PC-9 (cell line): ENCODE measurements at regions not wholly inside any gene's neighbourhood (a gene's known extent, or its start where the extent isn't known, plus 50 kb on each side); places are given as distances from the start of the nearest gene placed in this dataset.

Source experiments
- BruUV-seq: library from RNA; stranded (reverse); fragments of 400-500 nt; replicated peaks from 2 replicates; lab custom pipeline; 2021; lab: Mats Ljungman, UMichigan
- CTCF ChIA-PET: fragments of 300-600 bp; sonication (Branson Sonifier 250); formaldehyde crosslinking; loops from one replicate; lab custom pipeline; 2022; ENCODE audit warnings: antibody characterized with exemption; lab: Charles Lee
- POLR2A ChIA-PET: fragments of 300-600 bp; sonication (Branson Sonifier 250); formaldehyde crosslinking; loops from one replicate; lab custom pipeline; 2022; ENCODE audit warnings: antibody characterized with exemption; ENCODE audit not compliant: unreplicated experiment; lab: Charles Lee
- DNase-seq, 2 experiments: peaks; one replicate each; pipeline versions ENCODE4 v3.0.0 to v3.0.0-alpha.2; 2015 to 2022; ENCODE audit warnings: mixed read lengths in 1 of 2
- H2AFZ ChIP-seq: fragments of 200-600 bp; sonication (generic); 2 replicates; pipeline ENCODE4 v1.8.1; 2017; ENCODE audit warnings: antibody characterized with exemption
- H3F3A ChIP-seq: fragments of 200-600 bp; sonication (generic); 2 replicates; pipeline ENCODE4 v1.8.1; 2017; ENCODE audit warnings: antibody characterized with exemption, mild to moderate bottlenecking, low read depth; ENCODE audit not compliant: insufficient read depth
- H3K27ac ChIP-seq: fragments of 200-600 bp; sonication (generic); 2 replicates; pipeline ENCODE4 v1.6.1; 2016; ENCODE audit warnings: mixed run types
- H3K27me3 ChIP-seq: fragments of 200-600 bp; sonication (generic); 2 replicates; pipeline ENCODE4 v1.6.1; 2016; ENCODE audit warnings: low read depth, mixed run types; ENCODE audit not compliant: insufficient read depth
- H3K36me3 ChIP-seq: fragments of 200-600 bp; sonication (generic); 2 replicates; pipeline ENCODE4 v1.6.1; 2016; ENCODE audit warnings: low read depth, mixed run types
- H3K4me1 ChIP-seq: fragments of 200-600 bp; sonication (generic); replicated peaks from 2 replicates; pipeline ENCODE4 v1.6.1; 2016; ENCODE audit warnings: mixed run types; ENCODE audit not compliant: insufficient read depth
- H3K4me2 ChIP-seq: fragments of 200-600 bp; sonication (generic); 2 replicates; pipeline ENCODE4 v1.6.1; 2017; ENCODE audit warnings: mixed run types
- H3K4me3 ChIP-seq: fragments of 200-600 bp; sonication (generic); 2 replicates; pipeline ENCODE4 v1.6.1; 2016; ENCODE audit warnings: mixed run types
- H3K79me2 ChIP-seq: fragments of 200-600 bp; sonication (generic); 2 replicates; pipeline ENCODE4 v1.6.1; 2017; ENCODE audit warnings: low read depth, mixed run types
- H3K9me2 ChIP-seq: fragments of 200-600 bp; sonication (generic); 2 replicates; pipeline ENCODE4 v1.8.1; 2017; ENCODE audit warnings: mild to moderate bottlenecking; ENCODE audit not compliant: insufficient read depth
- H3K9me3 ChIP-seq: fragments of 200-600 bp; sonication (generic); 2 replicates; pipeline ENCODE4 v1.8.1; 2016; ENCODE audit warnings: low read depth; ENCODE audit not compliant: insufficient read depth
- H4K20me1 ChIP-seq: fragments of 200-600 bp; sonication (generic); 2 replicates; pipeline ENCODE4 v1.8.1; 2017; ENCODE audit not compliant: insufficient read depth
- CTCF ChIP-seq: fragments of 200-600 bp; sonication (generic); conservative IDR thresholded peaks from 2 replicates; pipeline ENCODE4 v1.6.1; 2017; ENCODE audit warnings: mixed run types, antibody characterized with exemption, mild to moderate bottlenecking, moderate library complexity
- EZH2 ChIP-seq: fragments of 200-600 bp; sonication (generic); IDR thresholded peaks from 2 replicates; pipeline ENCODE4 v1.8.0; 2017; ENCODE audit warnings: antibody characterized with exemption, low read depth
- intact Hi-C: fragments of 100-400 bp; cut with micrococcal nuclease; formaldehyde crosslinking; loops from one replicate; pipeline ENCODE4 v1.10.0; 2022; ENCODE audit not compliant: unreplicated experiment

GRCh38 chr13:97564956-97565355 is 131.0 kb downstream of the RAP2A start:
- no peaks in the 10 kb centered on the region for H3K9me2 ChIP-seq
- TF ChIP-seq CTCF, result no peak
- no peak for TF ChIP-seq EZH2
- no peak overlapping the region for H2AFZ ChIP-seq
- H3K27ac ChIP-seq, result no peak overlapping the region
- H3K4me1 ChIP-seq, result peaks cover 23% of the 10 kb centered on the region
- H3K4me3 ChIP-seq, result no peak overlapping the region
- intact Hi-C loops, result loop anchor here (10.0 kb wide), 2 partner anchors 240 to 340 kb away; partner anchors contain the start of gene MBNL2
- DNase-seq, result no peak
- H4K20me1 ChIP-seq, result no peaks in the 10 kb centered on the region
- peaks cover 17% of the 10 kb centered on the region; the same call in 1 of the 2 replicates for H3F3A ChIP-seq
- no TSS peak for BruUV-seq
- H3K79me2 ChIP-seq, result no peaks in the 10 kb centered on the region
- POLR2A ChIA-PET, result no interaction called here
- H3K9me3 ChIP-seq, result no peaks in the 10 kb centered on the region
- no peaks in the 10 kb centered on the region for H3K27me3 ChIP-seq
- no peaks in the 10 kb centered on the region for H3K36me3 ChIP-seq
- CTCF ChIA-PET, result no interaction called here
- H3K4me2 ChIP-seq, result no peak overlapping the region

GRCh38 chr13:97565906-97566305 is 131.9 kb downstream of the RAP2A start:
- Histone ChIP-seq H3K9me2 (no peaks in the 10 kb centered on the region), H3K9me3 (no peaks in the 10 kb centered on the region), H3K79me2 (no peaks in the 10 kb centered on the region), H3K27me3 (no peaks in the 10 kb centered on the region), H4K20me1 (no peaks in the 10 kb centered on the region), H3K4me1 (peaks cover 23% of the 10 kb centered on the region), H3K27ac (no peak overlapping the region), H3K4me2 (no peak overlapping the region), H3F3A (peaks cover 17% of the 10 kb centered on the region; the same call in 1 of the 2 replicates), H3K4me3 (no peak overlapping the region), H3K36me3 (no peaks in the 10 kb centered on the region), H2AFZ (no peak overlapping the region)
- CTCF ChIA-PET, result no interaction called here
- POLR2A ChIA-PET, result no interaction called here
- TF ChIP-seq EZH2, result no peak
- TF ChIP-seq CTCF, result no peak
- BruUV-seq, result no TSS peak
- no peak for DNase-seq
- intact Hi-C loops, result loop anchor here (10.0 kb wide), 2 partner anchors 239 to 341 kb away; partner anchors contain the start of gene MBNL2

DNA sequence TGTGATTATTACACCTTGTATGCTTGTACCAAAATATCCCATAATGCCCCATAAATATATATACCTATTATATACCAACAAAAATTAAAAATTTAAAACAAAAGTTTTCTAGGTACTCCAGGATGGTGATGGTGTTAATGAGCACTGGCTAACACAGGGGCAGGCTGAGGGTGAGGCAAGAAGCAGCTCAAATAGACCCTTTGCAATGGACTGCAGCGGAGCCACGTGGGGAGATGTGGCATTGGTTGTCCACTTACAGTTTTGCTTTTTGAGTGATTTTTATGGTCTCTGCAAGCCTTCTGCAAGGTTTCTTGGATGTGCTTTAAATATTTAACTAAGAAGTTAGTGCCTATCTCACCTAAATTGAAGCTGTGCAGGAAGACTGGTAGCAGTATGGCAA is 132.9 kb downstream of the RAP2A start:
- BruUV-seq, result no TSS peak
- H3K27ac ChIP-seq, result no peak overlapping the region
- no peaks in the 10 kb centered on the region for H3K36me3 ChIP-seq
- H2AFZ ChIP-seq, result no peak overlapping the region
- ChIA-PET POLR2A (no interaction called here), CTCF (no interaction called here)
- no peaks in the 10 kb centered on the region for H3K27me3 ChIP-seq
- H3K9me3 ChIP-seq, result no peaks in the 10 kb centered on the region
- intact Hi-C loops, result loop anchor here (10.0 kb wide), 2 partner anchors 238 to 342 kb away; partner anchors contain the start of gene MBNL2
- H3F3A ChIP-seq, result peaks cover 17% of the 10 kb centered on the region; the same call in 1 of the 2 replicates
- no peaks in the 10 kb centered on the region for H4K20me1 ChIP-seq
- TF ChIP-seq CTCF, result no peak
- H3K79me2 ChIP-seq, result no peaks in the 10 kb centered on the region
- H3K4me3 ChIP-seq, result no peak overlapping the region
- no peaks in the 10 kb centered on the region for H3K9me2 ChIP-seq
- H3K4me1 ChIP-seq, result peaks cover 23% of the 10 kb centered on the region
- no peak overlapping the region for H3K4me2 ChIP-seq
- no peak for DNase-seq
